Neuron (in vitro differentiated cells): ENCODE measurements at regions not wholly inside any gene's neighbourhood (a gene's known extent, or its start where the extent isn't known, plus 50 kb on each side); places are given as distances from the start of the nearest gene placed in this dataset.

Experiments used
- H2AFZ ChIP-seq: one replicate; pipeline ENCODE4 v1.6.1; 2013; ENCODE audit warnings: low read depth, mild to moderate bottlenecking, inconsistent platforms, low read length, moderate library complexity
- H3K27me3 ChIP-seq: one replicate; pipeline ENCODE4 v1.6.1; 2013; ENCODE audit warnings: low read length; ENCODE audit not compliant: insufficient read depth
- H3K36me3 ChIP-seq: one replicate; pipeline ENCODE4 v1.6.1; 2013; ENCODE audit warnings: low read length; ENCODE audit not compliant: insufficient read depth
- H3K4me1 ChIP-seq: one replicate; pipeline ENCODE4 v1.6.1; 2013; ENCODE audit warnings: low read length; ENCODE audit not compliant: insufficient read depth
- H3K4me3 ChIP-seq: 2 replicates; pipeline ENCODE4 v1.5.1; 2013; ENCODE audit warnings: mild to moderate bottlenecking, low read length, moderate library complexity
- H3K9me3 ChIP-seq: one replicate; pipeline ENCODE4 v1.6.1; 2013; ENCODE audit warnings: low read length

DNA sequence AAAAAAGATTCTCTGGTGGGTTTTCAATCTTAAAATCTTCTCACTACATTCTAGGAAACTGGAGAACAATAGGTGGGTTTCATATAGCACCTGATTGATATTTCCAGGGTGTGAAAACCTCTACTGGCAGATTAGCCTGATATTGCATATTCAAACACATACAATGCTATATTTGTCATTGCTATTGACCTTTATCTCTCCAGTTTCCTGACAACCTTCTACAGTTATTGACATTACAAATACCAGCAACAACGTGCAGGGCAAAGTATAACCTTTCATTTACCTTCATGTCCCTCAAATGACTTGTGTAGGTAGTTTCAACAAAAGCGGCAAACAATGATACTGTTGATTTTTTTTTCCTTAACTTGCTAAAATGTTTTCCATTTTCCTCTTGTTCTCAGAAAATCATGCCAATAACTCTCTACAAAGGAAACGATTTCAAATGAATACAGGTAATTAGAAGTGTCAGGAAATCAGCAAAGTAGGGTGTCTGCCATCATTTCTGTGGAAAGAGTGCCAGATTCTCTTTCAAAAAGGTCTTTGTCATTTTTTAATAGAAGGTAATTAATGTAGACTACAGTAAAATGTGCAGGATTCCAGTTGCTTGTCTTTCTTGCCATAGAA, 72.6 kb upstream of the CDIN1 start:
- Histone ChIP-seq H3K4me3 (no peak overlapping the region), H3K36me3 (no peaks in the 10 kb centered on the region), H3K9me3 (no peaks in the 10 kb centered on the region), H2AFZ (no peak overlapping the region), H3K27me3 (no peaks in the 10 kb centered on the region), H3K4me1 (peaks cover under 1% of the 10 kb centered on the region)

DNA sequence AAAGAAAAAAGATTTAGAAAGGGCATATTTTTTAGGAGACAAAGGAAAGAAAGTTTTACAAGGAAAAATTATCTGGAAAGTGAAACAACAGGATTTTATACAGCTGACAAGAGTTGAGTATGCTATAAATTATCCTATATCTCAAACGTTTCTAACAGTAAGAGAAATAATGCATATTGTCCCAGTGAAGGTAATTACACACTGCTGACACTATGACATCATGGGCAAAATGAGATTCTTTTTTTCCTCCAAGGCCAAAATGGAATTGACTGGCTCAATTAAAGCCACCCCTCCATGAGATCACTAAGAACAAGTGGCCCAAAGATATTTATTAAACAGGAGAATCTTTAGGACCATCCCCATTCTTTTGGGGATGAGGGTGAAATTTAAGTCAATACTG, 72.0 kb upstream of the CDIN1 start:
- Histone ChIP-seq H3K36me3 (no peaks in the 10 kb centered on the region), H3K4me1 (no peaks in the 10 kb centered on the region), H3K4me3 (no peak overlapping the region), H3K9me3 (no peaks in the 10 kb centered on the region), H2AFZ (no peak overlapping the region), H3K27me3 (no peaks in the 10 kb centered on the region)

DNA sequence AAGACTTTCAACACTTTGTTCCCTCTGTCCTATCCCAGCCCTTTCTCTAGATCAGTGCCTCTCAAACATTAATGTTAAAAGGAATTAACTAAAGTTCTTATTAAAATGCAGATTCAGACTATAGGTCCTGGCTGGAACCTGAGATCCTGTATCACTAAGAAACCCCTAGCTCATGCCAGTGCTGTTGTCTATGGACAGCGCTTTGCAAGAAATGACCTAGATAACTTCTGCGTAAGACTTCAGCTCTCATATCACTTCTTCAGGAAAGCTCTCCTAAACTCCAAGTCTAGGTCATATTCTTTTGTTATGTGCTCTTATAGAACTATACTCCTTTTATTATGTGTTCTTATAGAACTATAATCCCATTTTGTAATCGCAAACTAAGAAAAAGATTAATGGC, 67.8 kb upstream of the CDIN1 start:
- Histone ChIP-seq H2AFZ (no peak overlapping the region), H3K4me1 (no peaks in the 10 kb centered on the region), H3K9me3 (no peaks in the 10 kb centered on the region), H3K4me3 (no peak overlapping the region), H3K27me3 (no peaks in the 10 kb centered on the region), H3K36me3 (no peaks in the 10 kb centered on the region)

DNA sequence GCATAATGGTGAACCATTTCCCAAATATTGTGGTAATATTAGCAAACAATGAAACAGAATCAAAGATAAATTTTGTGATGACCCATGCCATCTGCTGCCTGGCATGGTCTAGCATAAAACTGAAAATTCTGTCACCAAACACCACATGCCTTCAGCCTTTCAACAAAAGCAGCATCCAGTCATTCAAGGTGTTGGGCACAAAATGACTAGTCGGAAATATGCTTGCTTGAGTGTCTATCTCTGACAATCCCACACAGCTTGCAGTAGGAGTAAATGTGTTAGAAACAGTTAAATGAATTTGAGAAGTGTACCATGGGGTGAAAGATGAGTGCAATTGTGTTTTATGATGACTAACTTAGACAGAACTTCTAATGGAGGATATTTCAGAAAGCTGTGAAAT, 61.7 kb upstream of the CDIN1 start:
- Histone ChIP-seq H3K27me3 (no peaks in the 10 kb centered on the region), H3K9me3 (no peaks in the 10 kb centered on the region), H2AFZ (no peak overlapping the region), H3K4me3 (no peak overlapping the region), H3K36me3 (no peaks in the 10 kb centered on the region), H3K4me1 (no peaks in the 10 kb centered on the region)

DNA sequence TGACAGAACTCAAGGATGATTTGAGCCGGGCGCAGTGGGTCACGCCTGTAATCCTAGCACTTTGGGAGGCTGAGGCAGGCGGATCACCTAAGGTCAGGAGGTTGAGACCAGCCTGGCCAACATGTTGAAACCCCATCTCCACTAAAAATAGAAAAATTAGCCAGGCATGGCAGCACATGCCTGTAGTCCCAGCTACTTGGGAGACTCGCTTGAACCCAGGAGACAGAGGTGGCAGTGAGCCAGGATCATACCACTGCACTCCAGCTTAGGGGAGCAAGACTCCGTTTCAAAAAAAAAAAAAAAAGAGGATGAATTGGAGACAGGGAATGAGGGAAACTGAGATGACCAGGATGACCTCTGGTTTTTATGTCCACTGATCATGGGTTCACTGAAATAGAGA, 60.4 kb upstream of the CDIN1 start:
- no peaks in the 10 kb centered on the region for H3K4me1 ChIP-seq
- H2AFZ ChIP-seq: no peak overlapping the region

DNA sequence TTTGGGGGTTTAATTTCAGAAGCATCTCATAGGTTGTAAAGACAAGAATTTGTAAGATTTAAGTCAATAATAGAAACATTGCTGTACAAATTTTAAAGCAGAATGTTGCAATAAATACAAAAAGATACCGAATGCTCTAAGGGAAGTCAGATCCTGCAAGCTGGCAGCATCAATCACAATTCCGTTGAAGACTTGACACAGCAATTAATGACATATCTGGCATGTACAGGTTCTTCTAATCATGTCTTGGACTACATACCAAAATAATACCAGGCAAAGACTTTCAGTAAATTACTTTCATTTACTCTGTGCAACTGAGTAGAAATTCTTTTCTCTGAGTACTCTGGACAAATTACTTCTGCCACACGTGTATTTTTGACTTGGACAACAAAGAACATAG, 54.0 kb upstream of the CDIN1 start:
- Histone ChIP-seq H3K4me1 (peaks cover 11% of the 10 kb centered on the region), H3K4me3 (no peak overlapping the region), H2AFZ (no peak overlapping the region), H3K9me3 (peaks cover 3% of the 10 kb centered on the region), H3K27me3 (no peaks in the 10 kb centered on the region), H3K36me3 (no peaks in the 10 kb centered on the region)

More for the DNA sequence above, 60.4 kb upstream of the CDIN1 start:
- H3K27me3 ChIP-seq: no peaks in the 10 kb centered on the region
- H3K4me3 ChIP-seq: no peak overlapping the region
- no peaks in the 10 kb centered on the region for H3K36me3 ChIP-seq
- H3K9me3 ChIP-seq: no peaks in the 10 kb centered on the region

DNA sequence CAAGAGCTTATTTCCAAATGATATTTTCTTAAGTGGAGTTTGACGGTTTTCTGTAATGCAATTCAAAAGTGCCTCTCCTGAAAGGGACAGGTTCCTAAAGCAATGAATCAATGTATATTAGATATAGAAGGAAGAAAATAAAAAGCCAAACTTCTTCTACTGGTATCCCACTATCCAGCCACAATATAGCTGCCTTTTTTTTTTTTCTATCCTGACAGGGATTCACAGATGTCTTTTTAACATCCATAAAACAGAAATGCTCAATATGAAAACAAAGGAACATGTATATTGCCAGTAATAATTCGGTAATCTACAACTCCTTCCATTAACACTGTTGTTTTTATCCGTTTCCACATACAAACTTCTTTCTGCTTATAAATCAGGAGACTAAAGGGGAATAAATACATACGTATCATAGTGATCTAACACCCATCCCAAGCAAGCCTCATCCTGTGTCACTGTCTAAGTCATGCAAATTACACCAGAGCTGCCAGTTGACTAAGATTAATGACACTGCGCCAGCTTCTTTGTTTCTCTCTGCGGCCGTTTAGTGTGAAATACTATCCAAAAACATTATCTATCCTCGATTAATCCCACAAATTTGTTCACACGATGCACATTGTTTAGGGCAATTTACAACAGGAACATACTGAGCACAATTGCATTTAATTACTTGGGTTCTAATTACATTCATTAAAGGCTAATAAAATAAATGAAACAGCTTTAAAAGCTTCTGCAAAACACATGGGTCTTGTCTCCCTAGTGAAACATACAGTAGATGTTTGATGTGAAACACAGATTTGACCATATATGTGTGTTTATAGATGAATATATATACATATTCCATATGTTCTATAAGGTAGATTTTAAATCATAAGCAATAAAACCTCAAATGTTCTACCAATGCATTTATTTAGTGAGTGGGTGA, 51.9 kb upstream of the CDIN1 start:
- no peaks in the 10 kb centered on the region for H3K27me3 ChIP-seq
- H3K4me1 ChIP-seq: peaks cover 11% of the 10 kb centered on the region

DNA sequence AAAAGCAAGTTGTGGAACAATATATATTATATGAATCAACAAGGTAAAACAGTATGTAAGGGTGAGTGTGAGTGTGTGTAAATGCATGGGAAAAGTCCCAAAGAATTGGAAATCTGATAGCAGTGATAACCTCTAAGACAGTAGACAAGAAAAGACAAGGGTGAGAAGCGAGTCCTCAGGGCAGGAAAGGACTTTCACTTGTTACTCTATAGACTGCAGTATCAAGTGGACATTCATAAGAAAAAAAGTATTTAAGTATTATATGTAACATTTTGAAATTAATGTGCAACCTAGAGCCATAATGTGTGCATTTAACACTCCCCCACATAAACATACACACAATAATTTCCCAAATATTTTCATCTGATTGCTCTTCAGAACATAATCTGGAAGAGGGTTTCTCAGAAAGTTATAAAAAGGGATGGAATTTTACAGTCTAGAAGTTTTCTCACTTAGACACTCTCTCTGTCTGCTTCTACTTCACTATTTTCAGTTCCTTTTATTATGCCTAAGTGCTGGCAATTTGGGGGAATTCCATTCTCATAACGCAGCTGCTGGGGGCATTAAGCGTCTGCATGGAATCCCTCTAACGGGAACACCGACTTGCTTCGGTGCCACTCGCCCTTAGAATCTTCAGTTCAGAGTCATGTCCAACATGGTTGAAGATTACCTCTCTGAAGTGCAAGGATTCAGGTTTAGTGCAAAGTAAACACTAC, 50.0 kb upstream of the CDIN1 start:
- peaks cover 17% of the 10 kb centered on the region for H3K4me1 ChIP-seq
- H2AFZ ChIP-seq: no peak overlapping the region
- no peaks in the 10 kb centered on the region for H3K36me3 ChIP-seq
- H3K9me3 ChIP-seq: peaks cover under 1% of the 10 kb centered on the region
- no peak overlapping the region for H3K4me3 ChIP-seq
- H3K27me3 ChIP-seq: no peaks in the 10 kb centered on the region

More for the DNA sequence above, 51.9 kb upstream of the CDIN1 start:
- H3K4me3 ChIP-seq: no peak overlapping the region
- no peaks in the 10 kb centered on the region for H3K36me3 ChIP-seq
- peak overlapping the region; percentile 14 for H2AFZ ChIP-seq
- H3K9me3 ChIP-seq: peaks cover 3% of the 10 kb centered on the region
